ENCODE measurements at regions not wholly inside any gene's neighbourhood (a gene's known extent, or its start where the extent isn't known, plus 50 kb on each side); places are given as distances from the start of the nearest gene placed in this dataset.

DNA sequence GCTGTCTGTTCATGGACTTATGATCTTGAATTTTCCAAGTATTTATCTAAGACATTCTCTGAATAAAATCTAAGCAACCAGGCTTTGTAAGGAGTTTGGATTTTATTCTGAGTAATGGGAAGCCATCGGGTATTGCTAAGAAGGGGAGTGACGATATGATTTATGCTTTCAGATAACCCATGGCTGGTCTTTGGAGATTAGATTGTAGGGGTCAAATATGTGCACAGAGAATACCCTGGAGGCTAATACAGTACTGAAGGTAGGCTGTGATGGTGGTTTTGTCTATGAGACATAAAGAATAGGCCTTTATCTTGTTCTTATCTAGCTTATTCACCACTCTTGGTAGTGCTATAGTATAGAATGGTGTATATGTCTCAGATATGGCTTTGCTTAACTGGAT, 60.0 kb upstream of the C5orf46 start:
- no peak overlapping the region for H3K4me3 ChIP-seq
- intact Hi-C loops (cut with DNase I) = loop anchor here in 1 of 10 donors (5.0 kb wide), 1 partner anchor 61 kb away; no protein-coding TSS in a partner anchor
- H3K9me3 ChIP-seq = no peaks in the 10 kb centered on the region
- 45 to 74% (median 68%) methylated on average over 2 of the region's 2 CpGs for WGBS, 4 donors
- peaks cover 0 to 27% (median 7%) of the 10 kb centered on the region in 12 donors for H3K4me1 ChIP-seq
- no peaks in the 10 kb centered on the region for H3K36me3 ChIP-seq
- H3K27me3 ChIP-seq = no peaks in the 10 kb centered on the region
- no peak for ATAC-seq
- H3K27ac ChIP-seq = peak overlapping the region in 1 of 12 donors; percentile 73
- DNase-seq = no peak
- no peak for TF ChIP-seq CTCF (IDR thresholded peaks at IDR 0.05)

DNA sequence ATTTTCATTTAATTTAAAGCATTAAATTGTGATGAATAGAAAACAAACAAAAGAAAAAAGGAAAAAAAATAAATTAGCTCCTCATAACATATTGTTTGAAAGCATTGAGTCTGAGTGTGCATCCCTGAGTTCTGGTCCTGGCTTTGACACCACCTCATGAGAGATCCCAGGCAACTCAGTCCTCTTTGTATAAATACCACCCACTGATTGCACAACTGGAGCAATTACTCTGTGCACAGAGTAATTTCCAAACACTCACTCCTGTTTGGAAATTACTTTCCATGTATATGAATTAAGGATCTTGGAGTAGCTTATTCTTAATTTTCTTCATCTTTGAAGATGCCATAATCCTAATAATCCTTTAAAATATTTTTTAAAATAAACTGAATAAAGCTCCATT, 59.4 kb upstream of the C5orf46 start:
- no peak for ATAC-seq
- Histone ChIP-seq H3K9me3 (no peaks in the 10 kb centered on the region), H3K4me3 (no peak overlapping the region), H3K36me3 (no peaks in the 10 kb centered on the region), H3K27ac (peak overlapping the region in 5 of 12 donors; percentile 15 to 74 (median 71)), H3K27me3 (no peaks in the 10 kb centered on the region), H3K4me1 (peaks cover 0 to 27% (median 7%) of the 10 kb centered on the region in 12 donors)
- TF ChIP-seq POLR2A (IDR thresholded peaks at IDR 0.05) = no peak
- no peak for TF ChIP-seq CTCF (IDR thresholded peaks at IDR 0.05)
- intact Hi-C loops (cut with DNase I) = loop anchor here in 2 of 10 donors (2.0 to 5.0 kb wide), 2 partner anchors 59 to 62 kb away; no protein-coding TSS in a partner anchor
- no peak for DNase-seq

GRCh38 chr5:147963948-147964693, 57.8 kb upstream of the C5orf46 start:
- DNase-seq (peak in 3 of 5 donors; percentile 28 to 33 (median 30)), ATAC-seq (peak; percentile 80 to 92 (median 86))
- Histone ChIP-seq H3K9me3 (no peaks in the 10 kb centered on the region), H3K4me1 (peaks cover 0 to 27% (median 7%) of the 10 kb centered on the region in 12 donors), H3K27me3 (no peaks in the 10 kb centered on the region), H3K27ac (peak overlapping the region; percentile 50 to 92 (median 72)), H3K4me3 (no peak overlapping the region), H3K36me3 (no peaks in the 10 kb centered on the region)
- no peak for TF ChIP-seq CTCF (IDR thresholded peaks at IDR 0.05)
- TF ChIP-seq POLR2A (IDR thresholded peaks at IDR 0.05) = no peak
- intact Hi-C loops (cut with DNase I) = loop anchor here in 2 of 10 donors (2.0 to 5.0 kb wide), 2 partner anchors 61 to 63 kb away; no protein-coding TSS in a partner anchor
- WGBS, 4 donors = 33 to 54% (median 46%) methylated on average over 4 of the region's 4 CpGs

- TF ChIP-seq POLR2A (IDR thresholded peaks at IDR 0.05) = no peak
- no peak for TF ChIP-seq CTCF (IDR thresholded peaks at IDR 0.05)
- 56 to 65% (median 58%) methylated on average over 2 of the region's 2 CpGs for WGBS, 4 donors
- Histone ChIP-seq H3K4me3 (no peak overlapping the region), H3K27me3 (no peaks in the 10 kb centered on the region), H3K4me1 (peaks cover 0 to 27% (median 7%) of the 10 kb centered on the region in 12 donors), H3K36me3 (no peaks in the 10 kb centered on the region), H3K27ac (peak overlapping the region; percentile 50 to 92 (median 72)), H3K9me3 (no peaks in the 10 kb centered on the region)
- intact Hi-C loops (cut with DNase I) = loop anchor here in 1 of 10 donors (5.0 kb wide), 1 partner anchor 64 kb away; no protein-coding TSS in a partner anchor
- peak in 2 of 4 donors; percentile 15 to 24 for ATAC-seq
- DNase-seq = no peak
These were observed 57.1 kb upstream of the C5orf46 start for GRCh38 chr5:147963436-147963835.

Measured in heart left ventricle (tissue), 16 donors.